Fibroblast of peridontal ligament (primary cell): ENCODE measurements at regions not wholly inside any gene's neighbourhood (a gene's known extent, or its start where the extent isn't known, plus 50 kb on each side); places are given as distances from the start of the nearest gene placed in this dataset.
A peak's percentile ranks its signal among the peaks of the same experiment; 100 is the strongest.

Source experiments
- DNase-seq: peaks from one replicate; pipeline ENCODE4 v3.0.0-alpha.2; 2010; ENCODE audit errors: extremely low read depth

DNA sequence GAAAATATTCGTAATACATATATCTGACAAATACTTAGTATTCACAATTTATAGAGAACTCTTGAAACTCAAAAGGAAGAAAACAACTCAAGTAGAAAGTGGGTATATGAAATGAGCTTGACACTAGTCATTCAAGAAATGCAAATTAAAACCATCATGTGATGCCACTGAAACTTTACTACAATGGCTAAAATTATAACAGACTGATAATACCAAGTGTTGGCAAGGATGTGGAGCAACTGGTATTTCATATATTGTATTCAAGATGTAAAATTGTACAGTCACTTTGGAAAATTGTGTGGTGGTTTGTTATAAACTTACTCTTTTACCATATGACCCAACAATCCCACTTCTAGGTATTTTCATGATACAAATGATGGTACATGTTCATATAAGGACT lies 68.7 kb upstream of the AGTR1 start:
- no peak for DNase-seq

DNA sequence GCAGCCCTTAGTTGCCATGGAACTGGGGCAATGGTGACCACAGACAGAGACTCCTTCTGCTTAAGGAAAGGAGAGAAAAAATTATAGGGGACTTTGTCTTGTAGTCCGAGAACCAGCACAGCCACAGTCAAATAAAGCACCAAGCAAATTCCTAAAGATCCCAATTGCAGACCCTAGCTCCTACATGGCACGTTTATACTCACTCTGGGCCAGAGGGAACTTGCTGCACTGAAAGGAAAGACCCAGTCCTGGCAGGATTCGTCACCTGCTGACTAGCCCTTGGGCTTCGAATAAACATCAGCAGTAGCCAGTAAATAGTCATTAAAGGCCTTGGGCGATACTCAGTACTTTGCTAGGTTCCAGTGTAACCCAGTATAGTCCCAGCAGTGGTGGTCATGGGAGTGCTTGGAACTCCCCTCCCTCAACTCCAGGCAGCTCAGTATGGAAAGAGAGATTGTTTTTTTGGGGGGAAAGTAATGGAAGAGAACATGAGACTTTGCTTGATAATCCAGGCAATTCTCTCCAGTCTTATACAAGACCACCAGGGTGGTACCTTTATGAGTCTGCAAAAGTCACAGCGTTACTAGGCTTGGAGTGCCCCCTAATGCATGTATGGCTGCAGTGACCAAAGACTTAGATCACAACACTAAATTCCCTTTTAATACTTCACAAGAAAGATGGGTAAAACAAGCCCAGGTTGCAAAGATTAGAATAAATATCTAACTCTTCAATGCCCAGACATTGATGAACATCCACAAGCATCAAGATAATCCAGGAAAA lies 66.4 kb upstream of the AGTR1 start:
- DNase-seq, result no peak

DNA sequence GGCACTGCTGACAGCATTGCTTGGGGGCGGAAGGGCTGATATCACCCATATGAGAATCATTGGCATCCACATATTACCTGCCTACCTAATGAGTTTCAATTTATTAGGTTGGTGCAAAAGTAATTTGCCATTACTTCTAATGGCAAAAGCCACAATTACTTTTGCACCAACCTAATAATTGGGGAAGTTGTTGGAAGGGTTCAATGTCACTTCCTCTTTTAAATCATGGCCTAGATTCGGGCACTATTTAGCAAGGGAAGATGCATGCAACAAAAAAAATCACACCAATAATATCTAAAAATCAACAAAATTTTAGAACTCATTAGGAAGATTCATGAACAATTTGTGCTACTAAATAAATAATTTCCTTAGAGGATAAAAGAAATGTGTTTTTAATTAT lies 56.0 kb upstream of the AGTR1 start:
- DNase-seq, result no peak

- peak; percentile 27 for DNase-seq
These were observed 55.5 kb upstream of the AGTR1 start for GRCh38 chr3:148642214-148642613.

- peak; percentile 42 for DNase-seq
These were observed 55.1 kb upstream of the AGTR1 start for GRCh38 chr3:148642616-148643015.

GRCh38 chr3:148643389-148643840 lies 54.3 kb upstream of the AGTR1 start:
- DNase-seq, result peak; percentile 96

- peak; percentile 20 for DNase-seq
These were observed 51.5 kb upstream of the AGTR1 start for GRCh38 chr3:148646126-148646665.
